ENCODE measurements at regions not wholly inside any gene's neighbourhood (a gene's known extent, or its start where the extent isn't known, plus 50 kb on each side); places are given as distances from the start of the nearest gene placed in this dataset.
A peak's percentile ranks its signal among the peaks of the same experiment; 100 is the strongest.

DNA sequence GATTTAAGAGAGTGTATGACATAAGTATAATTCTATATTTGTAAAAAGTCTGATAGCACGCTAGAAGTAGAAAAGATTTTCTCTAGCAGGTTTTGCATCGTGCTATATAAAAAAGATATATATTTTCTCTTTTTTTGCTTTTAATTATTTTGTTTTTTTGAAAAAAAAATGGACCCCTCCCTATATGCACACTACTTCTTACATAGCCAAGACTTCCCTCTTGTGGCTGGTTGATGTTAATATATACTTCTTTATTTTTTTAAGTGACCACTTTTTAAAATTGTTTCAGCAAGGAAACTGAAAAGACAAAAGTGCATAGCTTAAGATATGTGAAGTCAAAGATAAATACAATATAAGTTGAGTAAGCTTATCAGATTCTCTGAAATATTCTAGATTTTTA, 1202.8 kb downstream of the DIAPH3 start:
- H3K4me1 ChIP-seq (ENCODE audit: insufficient read depth, low read length, poor library complexity, severe bottlenecking): no peaks in the 10 kb centered on the region
- CTCF ChIA-PET: no interaction called here
- no peaks in the 10 kb centered on the region for H3K9me3 ChIP-seq (ENCODE audit: low read depth, low read length, poor library complexity, severe bottlenecking)
- no peaks in the 10 kb centered on the region for H3K36me3 ChIP-seq (ENCODE audit: insufficient read depth, low read length, poor library complexity, severe bottlenecking)
- no TSS peak for BruUV-seq (replicated peaks)
- no peak overlapping the region for H3K4me3 ChIP-seq (ENCODE audit: low read depth, low read length, poor library complexity, severe bottlenecking)
- peak; percentile 30 for DNase-seq (ENCODE audit: low spot score)
- H3K27ac ChIP-seq (ENCODE audit: low read depth, low read length, poor library complexity, severe bottlenecking): no peak overlapping the region
- H3K27me3 ChIP-seq (replicated peaks; ENCODE audit: insufficient read depth, low read depth, low read length, poor library complexity): no peaks in the 10 kb centered on the region
- TF ChIP-seq, protein P1, sequence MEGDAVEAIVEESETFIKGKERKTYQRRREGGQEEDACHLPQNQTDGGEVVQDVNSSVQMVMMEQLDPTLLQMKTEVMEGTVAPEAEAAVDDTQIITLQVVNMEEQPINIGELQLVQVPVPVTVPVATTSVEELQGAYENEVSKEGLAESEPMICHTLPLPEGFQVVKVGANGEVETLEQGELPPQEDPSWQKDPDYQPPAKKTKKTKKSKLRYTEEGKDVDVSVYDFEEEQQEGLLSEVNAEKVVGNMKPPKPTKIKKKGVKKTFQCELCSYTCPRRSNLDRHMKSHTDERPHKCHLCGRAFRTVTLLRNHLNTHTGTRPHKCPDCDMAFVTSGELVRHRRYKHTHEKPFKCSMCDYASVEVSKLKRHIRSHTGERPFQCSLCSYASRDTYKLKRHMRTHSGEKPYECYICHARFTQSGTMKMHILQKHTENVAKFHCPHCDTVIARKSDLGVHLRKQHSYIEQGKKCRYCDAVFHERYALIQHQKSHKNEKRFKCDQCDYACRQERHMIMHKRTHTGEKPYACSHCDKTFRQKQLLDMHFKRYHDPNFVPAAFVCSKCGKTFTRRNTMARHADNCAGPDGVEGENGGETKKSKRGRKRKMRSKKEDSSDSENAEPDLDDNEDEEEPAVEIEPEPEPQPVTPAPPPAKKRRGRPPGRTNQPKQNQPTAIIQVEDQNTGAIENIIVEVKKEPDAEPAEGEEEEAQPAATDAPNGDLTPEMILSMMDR (conservative IDR thresholded peaks at IDR 0.05; ENCODE audit: low read depth, low read length): peak; percentile 55; the same call in 1 of the 2 replicates
- TF ChIP-seq EZH2 (IDR thresholded peaks at IDR 0.05; ENCODE audit: borderline replicate concordance, low read depth, low read length, poor library complexity, severe bottlenecking): no peak
- intact Hi-C loops (cut with micrococcal nuclease; ENCODE audit: unreplicated experiment): loop anchor here (10.0 kb wide), 2 partner anchors 714 to 1326 kb away; partner anchors contain the start of gene PCDH17
- POLR2A ChIA-PET (ENCODE audit: low non-redundant PET): no interaction called here

DNA sequence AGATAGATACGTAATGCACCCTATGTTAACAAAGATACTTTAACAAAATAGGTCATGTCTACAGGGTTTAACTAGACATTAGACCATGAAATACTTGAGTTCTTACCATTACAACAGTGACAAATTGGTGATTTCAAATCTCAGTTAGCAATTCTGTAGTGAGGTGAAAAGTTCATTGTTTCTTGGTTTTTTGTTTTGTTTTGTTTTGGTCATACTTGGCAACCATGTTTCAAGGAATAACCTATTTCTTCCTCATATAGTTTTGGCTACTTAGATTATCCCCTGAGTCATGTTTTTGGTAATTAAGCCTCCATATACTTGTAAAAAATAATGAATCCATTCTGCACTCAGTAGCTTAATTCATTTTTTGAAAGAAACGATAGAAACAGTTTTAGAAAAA, 1200.4 kb downstream of the DIAPH3 start:
- Histone ChIP-seq H3K27me3 (replicated peaks; ENCODE audit: insufficient read depth, low read depth, low read length, poor library complexity) (no peaks in the 10 kb centered on the region), H3K36me3 (ENCODE audit: insufficient read depth, low read length, poor library complexity, severe bottlenecking) (no peaks in the 10 kb centered on the region), H3K4me3 (ENCODE audit: low read depth, low read length, poor library complexity, severe bottlenecking) (no peak overlapping the region), H3K9me3 (ENCODE audit: low read depth, low read length, poor library complexity, severe bottlenecking) (no peaks in the 10 kb centered on the region), H3K4me1 (ENCODE audit: insufficient read depth, low read length, poor library complexity, severe bottlenecking) (no peaks in the 10 kb centered on the region), H3K27ac (ENCODE audit: low read depth, low read length, poor library complexity, severe bottlenecking) (no peak overlapping the region)
- no TSS peak for BruUV-seq (replicated peaks)
- no peak for DNase-seq (ENCODE audit: low spot score)
- ChIA-PET POLR2A (ENCODE audit: low non-redundant PET) (no interaction called here), CTCF (no interaction called here)
- intact Hi-C loops (cut with micrococcal nuclease; ENCODE audit: unreplicated experiment): loop anchor here (10.0 kb wide), 2 partner anchors 711 to 1329 kb away; partner anchors contain the start of gene PCDH17
- TF ChIP-seq, protein P1 (conservative IDR thresholded peaks at IDR 0.05; ENCODE audit: low read depth, low read length): no peak
- TF ChIP-seq EZH2 (IDR thresholded peaks at IDR 0.05; ENCODE audit: borderline replicate concordance, low read depth, low read length, poor library complexity, severe bottlenecking): no peak

DNA sequence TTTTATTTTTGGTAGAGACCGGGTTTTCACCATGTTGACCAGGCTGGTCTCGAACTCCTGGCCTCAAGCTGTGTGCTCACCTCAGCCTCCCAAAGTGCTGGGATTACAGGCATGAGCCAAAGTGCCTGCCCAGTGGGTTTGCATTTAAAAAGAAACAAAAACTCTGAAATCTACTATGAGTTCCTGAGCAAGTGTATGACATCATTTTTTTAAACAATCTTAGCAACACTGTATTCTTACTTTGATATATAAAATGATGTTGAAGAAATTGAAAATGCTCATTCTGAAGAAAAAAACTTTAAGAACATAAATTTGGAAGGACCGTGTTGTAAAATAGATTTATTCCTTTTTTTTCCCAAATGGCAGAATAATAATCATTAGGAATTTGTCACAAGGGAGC, 1199.7 kb downstream of the DIAPH3 start:
- BruUV-seq (replicated peaks): no TSS peak

More for the DNA sequence above, 1199.7 kb downstream of the DIAPH3 start:
- Histone ChIP-seq H3K9me3 (ENCODE audit: low read depth, low read length, poor library complexity, severe bottlenecking) (peaks cover 2% of the 10 kb centered on the region), H3K36me3 (ENCODE audit: insufficient read depth, low read length, poor library complexity, severe bottlenecking) (no peaks in the 10 kb centered on the region), H3K4me3 (ENCODE audit: low read depth, low read length, poor library complexity, severe bottlenecking) (no peak overlapping the region), H3K27me3 (replicated peaks; ENCODE audit: insufficient read depth, low read depth, low read length, poor library complexity) (no peaks in the 10 kb centered on the region), H3K4me1 (ENCODE audit: insufficient read depth, low read length, poor library complexity, severe bottlenecking) (no peaks in the 10 kb centered on the region), H3K27ac (ENCODE audit: low read depth, low read length, poor library complexity, severe bottlenecking) (no peak overlapping the region)
- TF ChIP-seq EZH2 (IDR thresholded peaks at IDR 0.05; ENCODE audit: borderline replicate concordance, low read depth, low read length, poor library complexity, severe bottlenecking): no peak
- TF ChIP-seq, protein P1 (conservative IDR thresholded peaks at IDR 0.05; ENCODE audit: low read depth, low read length): no peak
- intact Hi-C loops (cut with micrococcal nuclease; ENCODE audit: unreplicated experiment): loop anchor here (10.0 kb wide), 2 partner anchors 711 to 1329 kb away; partner anchors contain the start of gene PCDH17
- POLR2A ChIA-PET (ENCODE audit: low non-redundant PET): no interaction called here
- DNase-seq (ENCODE audit: low spot score): no peak
- CTCF ChIA-PET: no interaction called here

All from A673 (cell line).